Lower lobe of right lung (tissue), 2 donors: ENCODE measurements at regions not wholly inside any gene's neighbourhood (a gene's known extent, or its start where the extent isn't known, plus 50 kb on each side); places are given as distances from the start of the nearest gene placed in this dataset.
"Not testable (repeated sequence)": the region's sequence is repeated elsewhere in the genome, so short reads cannot be mapped to it uniquely, and the experiment has no call there.

Experiments
- ATAC-seq, 2 donors: fragments of 200-7000 bp; cut with Tn5 transposase; one replicate each; pipeline ENCODE4 v1.9.1; 2020 to 2022; ENCODE audit warnings: mild to moderate bottlenecking in 2 of 2, moderate library complexity in 2 of 2
- DNase-seq: peaks from one replicate; pipeline ENCODE4 v3.0.0-alpha.2; 2020
- H3K27ac ChIP-seq: fragments of 200-600 bp; one replicate; pipeline ENCODE4 v1.8.0; 2022
- H3K27me3 ChIP-seq: fragments of 200-600 bp; one replicate; pipeline ENCODE4 v1.8.0; 2022; ENCODE audit warnings: low read depth
- H3K36me3 ChIP-seq: fragments of 200-600 bp; one replicate; pipeline ENCODE4 v1.8.0; 2022; ENCODE audit warnings: mild to moderate bottlenecking
- H3K4me1 ChIP-seq: fragments of 200-600 bp; one replicate; pipeline ENCODE4 v1.8.0; 2022
- H3K4me3 ChIP-seq: fragments of 200-600 bp; one replicate; pipeline ENCODE4 v1.8.0; 2022; ENCODE audit warnings: mild to moderate bottlenecking
- H3K9me3 ChIP-seq: fragments of 200-600 bp; one replicate; pipeline ENCODE4 v1.8.0; 2022
- CTCF ChIP-seq: fragments of 200-600 bp; IDR thresholded peaks from one replicate; pipeline ENCODE4 v1.8.0; 2022; ENCODE audit warnings: antibody characterized with exemption, mild to moderate bottlenecking
- intact Hi-C: fragments of 100-400 bp; cut with DNase I; formaldehyde crosslinking; loops from one replicate; pipeline ENCODE4 v1.11.0; 2022
- donor health status: DM: no; HTN: yes; CAD: no; lungs with severe emphysema.

- intact Hi-C loops, H3K36me3 ChIP-seq, H3K27me3 ChIP-seq, DNase-seq, H3K27ac ChIP-seq, H3K4me1 ChIP-seq, ATAC-seq, H3K4me3 ChIP-seq, H3K9me3 ChIP-seq: not testable (repeated sequence)
Observed at GRCh38 chrX:99988532-99988931, 421.5 kb downstream of the PCDH19 start.

- no peaks in the 10 kb centered on the region for H3K36me3 ChIP-seq
- no peaks in the 10 kb centered on the region for H3K27me3 ChIP-seq
- ATAC-seq (no peak), DNase-seq (no peak)
- H3K27ac ChIP-seq = no peak overlapping the region
- TF ChIP-seq CTCF = no peak
- H3K4me3 ChIP-seq = no peak overlapping the region
- no peaks in the 10 kb centered on the region for H3K4me1 ChIP-seq
- no peaks in the 10 kb centered on the region for H3K9me3 ChIP-seq
- intact Hi-C loops = no loop called here
Observed at GRCh38 chrX:99973572-99974226, 436.4 kb downstream of the PCDH19 start.

GRCh38 chrX:99939883-99940232, 470.2 kb downstream of the PCDH19 start:
- no peaks in the 10 kb centered on the region for H3K9me3 ChIP-seq
- DNase-seq (no peak), ATAC-seq (no peak)
- H3K4me3 ChIP-seq = no peak overlapping the region
- no peaks in the 10 kb centered on the region for H3K27me3 ChIP-seq
- no peaks in the 10 kb centered on the region for H3K4me1 ChIP-seq
- intact Hi-C loops = no loop called here
- H3K27ac ChIP-seq = no peak overlapping the region
- H3K36me3 ChIP-seq = no peaks in the 10 kb centered on the region
- no peak for TF ChIP-seq CTCF

- H3K9me3 ChIP-seq, H3K4me3 ChIP-seq, ATAC-seq, DNase-seq, H3K27ac ChIP-seq, H3K27me3 ChIP-seq, H3K4me1 ChIP-seq, H3K36me3 ChIP-seq, intact Hi-C loops: not testable (repeated sequence)
Observed at GRCh38 chrX:99939206-99939882, 470.7 kb downstream of the PCDH19 start.

- DNase-seq (no peak), ATAC-seq (no peak)
- no peak overlapping the region for H3K4me3 ChIP-seq
- H3K27ac ChIP-seq = no peak overlapping the region
- no peaks in the 10 kb centered on the region for H3K36me3 ChIP-seq
- H3K4me1 ChIP-seq = no peaks in the 10 kb centered on the region
- no peaks in the 10 kb centered on the region for H3K9me3 ChIP-seq
- no peak for TF ChIP-seq CTCF
- intact Hi-C loops = no loop called here
- no peaks in the 10 kb centered on the region for H3K27me3 ChIP-seq
Observed at GRCh38 chrX:99938464-99938863, 471.6 kb downstream of the PCDH19 start.

DNA sequence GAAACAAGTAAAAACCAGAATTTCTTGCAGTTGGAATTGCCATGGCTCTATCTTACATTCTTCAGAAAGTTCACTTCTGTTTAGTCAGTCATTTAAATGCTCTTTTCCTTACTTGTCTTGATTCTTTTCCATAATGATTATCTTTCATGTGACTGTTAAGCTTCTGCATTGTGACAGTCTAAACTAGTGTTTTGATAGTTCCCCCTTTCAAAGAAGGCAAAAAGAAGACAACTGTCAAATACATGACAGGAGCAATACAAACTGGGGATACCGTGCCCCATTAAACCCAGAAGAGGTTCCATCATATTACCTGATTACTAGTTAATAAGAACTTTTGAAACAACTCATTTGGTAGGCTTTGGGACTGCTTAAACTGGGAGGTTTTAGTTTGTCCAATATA, 476.2 kb downstream of the PCDH19 start:
- no peaks in the 10 kb centered on the region for H3K27me3 ChIP-seq
- no peaks in the 10 kb centered on the region for H3K9me3 ChIP-seq
- ATAC-seq (no peak), DNase-seq (no peak)
- no peak overlapping the region for H3K4me3 ChIP-seq
- TF ChIP-seq CTCF = no peak
- no peaks in the 10 kb centered on the region for H3K4me1 ChIP-seq
- intact Hi-C loops = no loop called here
- H3K27ac ChIP-seq = no peak overlapping the region
- H3K36me3 ChIP-seq = no peaks in the 10 kb centered on the region
